Liver (tissue), 3 donors: ENCODE measurements at regions not wholly inside any gene's neighbourhood (a gene's known extent, or its start where the extent isn't known, plus 50 kb on each side); places are given as distances from the start of the nearest gene placed in this dataset.

ENCODE experiments used
- CTCF ChIP-seq: fragments of 150-350 bp; IDR thresholded peaks from 2 replicates; pipeline ENCODE4 v1.5.1; 2017; ENCODE audit warnings: improper control_type of control experiment, low read depth, low read length; ENCODE audit not compliant: missing input control
- JUND ChIP-seq, 2 donors: IDR thresholded peaks; 2 replicates each; pipeline ENCODE4 v1.6.1; 2016; ENCODE audit warnings: antibody characterized with exemption in 2 of 2
- MAX ChIP-seq: IDR thresholded peaks from 2 replicates; pipeline ENCODE4 v1.6.1; 2016; ENCODE audit warnings: antibody characterized with exemption
- YY1 ChIP-seq: IDR thresholded peaks from 2 replicates; pipeline ENCODE4 v1.6.1; 2016; ENCODE audit warnings: antibody characterized with exemption, mild to moderate bottlenecking
- donor health status: healthy.
- donor health status: healthy.

DNA sequence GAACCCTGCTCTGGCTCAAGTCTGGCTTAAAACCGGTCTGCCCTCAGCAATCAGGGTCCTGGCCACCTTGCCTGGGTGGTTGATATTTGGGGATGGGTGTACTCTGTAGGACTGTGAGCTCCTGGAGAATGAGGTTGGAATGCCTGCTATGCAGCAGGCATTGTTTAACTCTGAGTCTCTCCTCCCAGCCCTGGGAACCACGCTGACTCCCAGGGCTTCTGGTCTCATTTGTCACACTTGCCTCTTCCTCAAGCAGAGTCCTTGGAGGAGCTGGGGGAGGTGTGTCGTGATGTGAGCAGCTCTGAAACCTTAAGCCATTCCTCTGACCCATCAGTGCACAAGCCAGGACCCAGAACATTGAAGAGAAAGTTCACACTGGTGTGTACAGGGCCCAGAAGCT is 340.1 kb downstream of the MN1 start:
- TF ChIP-seq CTCF (no peak), MAX (no peak), JUND (IDR thresholded peaks at IDR 0.05) (no peak), YY1 (no peak)
